ENCODE measurements at regions not wholly inside any gene's neighbourhood (a gene's known extent, or its start where the extent isn't known, plus 50 kb on each side); places are given as distances from the start of the nearest gene placed in this dataset.

GRCh38 chr3:33993631-33994030 is 195.2 kb downstream of the PDCD6IP start:
- DNase-seq (ENCODE audit: low spot score), result no peak
- in situ Hi-C loops (cut with MboI; ENCODE audit: low sequenced_read_pairs, unreplicated experiment), result no loop called here
- TF ChIP-seq, protein P1, sequence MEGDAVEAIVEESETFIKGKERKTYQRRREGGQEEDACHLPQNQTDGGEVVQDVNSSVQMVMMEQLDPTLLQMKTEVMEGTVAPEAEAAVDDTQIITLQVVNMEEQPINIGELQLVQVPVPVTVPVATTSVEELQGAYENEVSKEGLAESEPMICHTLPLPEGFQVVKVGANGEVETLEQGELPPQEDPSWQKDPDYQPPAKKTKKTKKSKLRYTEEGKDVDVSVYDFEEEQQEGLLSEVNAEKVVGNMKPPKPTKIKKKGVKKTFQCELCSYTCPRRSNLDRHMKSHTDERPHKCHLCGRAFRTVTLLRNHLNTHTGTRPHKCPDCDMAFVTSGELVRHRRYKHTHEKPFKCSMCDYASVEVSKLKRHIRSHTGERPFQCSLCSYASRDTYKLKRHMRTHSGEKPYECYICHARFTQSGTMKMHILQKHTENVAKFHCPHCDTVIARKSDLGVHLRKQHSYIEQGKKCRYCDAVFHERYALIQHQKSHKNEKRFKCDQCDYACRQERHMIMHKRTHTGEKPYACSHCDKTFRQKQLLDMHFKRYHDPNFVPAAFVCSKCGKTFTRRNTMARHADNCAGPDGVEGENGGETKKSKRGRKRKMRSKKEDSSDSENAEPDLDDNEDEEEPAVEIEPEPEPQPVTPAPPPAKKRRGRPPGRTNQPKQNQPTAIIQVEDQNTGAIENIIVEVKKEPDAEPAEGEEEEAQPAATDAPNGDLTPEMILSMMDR (IDR thresholded peaks at IDR 0.05; ENCODE audit: borderline replicate concordance, control extremely low read depth, extremely low read depth, insufficient read depth, missing control alignments), result no peak

DNA sequence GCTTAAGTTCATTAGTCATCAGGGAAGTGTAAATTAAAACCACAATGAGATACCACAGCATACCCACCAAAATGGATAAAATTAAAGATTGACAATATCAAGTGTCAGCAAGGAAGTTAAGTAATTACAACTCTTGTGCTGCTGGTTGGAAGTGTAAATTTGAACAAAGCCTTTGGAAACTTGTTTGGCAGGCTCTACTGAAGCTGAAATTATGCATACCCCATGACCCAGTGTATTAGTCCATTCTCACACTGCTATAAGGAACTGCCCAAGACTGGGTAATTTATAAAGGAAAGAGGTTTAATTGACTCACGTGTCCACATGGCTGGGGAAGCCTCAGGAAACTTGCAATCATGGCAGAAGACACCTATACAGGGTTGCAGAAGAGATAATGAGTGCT is 196.1 kb downstream of the PDCD6IP start:
- no peak for DNase-seq (ENCODE audit: low spot score)
- TF ChIP-seq, protein P1 (IDR thresholded peaks at IDR 0.05; ENCODE audit: borderline replicate concordance, control extremely low read depth, extremely low read depth, insufficient read depth, missing control alignments), result no peak
- in situ Hi-C loops (cut with MboI; ENCODE audit: low sequenced_read_pairs, unreplicated experiment), result no loop called here

- TF ChIP-seq, protein P1 (IDR thresholded peaks at IDR 0.05; ENCODE audit: borderline replicate concordance, control extremely low read depth, extremely low read depth, insufficient read depth, missing control alignments), result no peak
- no peak for DNase-seq (ENCODE audit: low spot score)
- in situ Hi-C loops (cut with MboI; ENCODE audit: low sequenced_read_pairs, unreplicated experiment), result no loop called here
These were observed 201.9 kb downstream of the PDCD6IP start for GRCh38 chr3:34000301-34000700.

- DNase-seq (ENCODE audit: low spot score), result no peak
- in situ Hi-C loops (cut with MboI; ENCODE audit: low sequenced_read_pairs, unreplicated experiment), result no loop called here
- TF ChIP-seq, protein P1 (IDR thresholded peaks at IDR 0.05; ENCODE audit: borderline replicate concordance, control extremely low read depth, extremely low read depth, insufficient read depth, missing control alignments), result no peak
These were observed 202.6 kb downstream of the PDCD6IP start for GRCh38 chr3:34001022-34001421.

- DNase-seq (ENCODE audit: low spot score), result no peak
- TF ChIP-seq, protein P1 (IDR thresholded peaks at IDR 0.05; ENCODE audit: borderline replicate concordance, control extremely low read depth, extremely low read depth, insufficient read depth, missing control alignments), result no peak
- in situ Hi-C loops (cut with MboI; ENCODE audit: low sequenced_read_pairs, unreplicated experiment), result no loop called here
These were observed 203.6 kb downstream of the PDCD6IP start for GRCh38 chr3:34001990-34002389.

GRCh38 chr3:34002569-34003100 is 204.2 kb downstream of the PDCD6IP start:
- TF ChIP-seq, protein P1 (IDR thresholded peaks at IDR 0.05; ENCODE audit: borderline replicate concordance, control extremely low read depth, extremely low read depth, insufficient read depth, missing control alignments), result no peak
- in situ Hi-C loops (cut with MboI; ENCODE audit: low sequenced_read_pairs, unreplicated experiment), result no loop called here
- DNase-seq (ENCODE audit: low spot score), result no peak
